HG02943 (cell line): ENCODE measurements at regions not wholly inside any gene's neighbourhood (a gene's known extent, or its start where the extent isn't known, plus 50 kb on each side); places are given as distances from the start of the nearest gene placed in this dataset.

Source experiments
- ATAC-seq: cut with Tn5 transposase; IDR thresholded peaks from one replicate; pipeline ENCODE4 v1.9.1; 2021; ENCODE audit warnings: mild to moderate bottlenecking, low read depth, moderate library complexity; ENCODE audit not compliant: unreplicated experiment

GRCh38 chr16:51427085-51427484 is 276.0 kb upstream of the SALL1 start:
- ATAC-seq: no peak

GRCh38 chr16:51426276-51426675 is 275.2 kb upstream of the SALL1 start:
- ATAC-seq: no peak

- no peak for ATAC-seq
Observed at GRCh38 chr16:51420247-51420646, 269.2 kb upstream of the SALL1 start.

GRCh38 chr16:51419768-51420167 is 268.7 kb upstream of the SALL1 start:
- no peak for ATAC-seq

GRCh38 chr16:51418258-51418657 is 267.2 kb upstream of the SALL1 start:
- no peak for ATAC-seq

- no peak for ATAC-seq
Observed at GRCh38 chr16:51416926-51417325, 265.9 kb upstream of the SALL1 start.

- no peak for ATAC-seq
Observed at GRCh38 chr16:51410125-51410524, 259.1 kb upstream of the SALL1 start.

- ATAC-seq: no peak
Observed at GRCh38 chr16:51409001-51409675, 258.1 kb upstream of the SALL1 start.

GRCh38 chr16:51408357-51408756 is 257.3 kb upstream of the SALL1 start:
- no peak for ATAC-seq

GRCh38 chr16:51407921-51408320 is 256.9 kb upstream of the SALL1 start:
- no peak for ATAC-seq

- no peak for ATAC-seq
Observed at GRCh38 chr16:51407199-51407598, 256.1 kb upstream of the SALL1 start.

- no peak for ATAC-seq
Observed at GRCh38 chr16:51405361-51405760, 254.3 kb upstream of the SALL1 start.

GRCh38 chr16:51404386-51404785 is 253.3 kb upstream of the SALL1 start:
- no peak for ATAC-seq

- ATAC-seq: no peak
Observed at GRCh38 chr16:51402785-51403184, 251.7 kb upstream of the SALL1 start.

- no peak for ATAC-seq
Observed at GRCh38 chr16:51402298-51402697, 251.2 kb upstream of the SALL1 start.

- no peak for ATAC-seq
Observed at GRCh38 chr16:51401673-51402072, 250.6 kb upstream of the SALL1 start.

- no peak for ATAC-seq
Observed at GRCh38 chr16:51399908-51400670, 249.0 kb upstream of the SALL1 start.

- ATAC-seq: no peak
Observed at GRCh38 chr16:51394421-51394820, 243.4 kb upstream of the SALL1 start.

- ATAC-seq: no peak
Observed at GRCh38 chr16:51393381-51394005, 242.4 kb upstream of the SALL1 start.

- no peak for ATAC-seq
Observed at GRCh38 chr16:51392521-51393187, 241.6 kb upstream of the SALL1 start.
